ENCODE measurements at regions not wholly inside any gene's neighbourhood (a gene's known extent, or its start where the extent isn't known, plus 50 kb on each side); places are given as distances from the start of the nearest gene placed in this dataset.
"Not testable (repeated sequence)": the region's sequence is repeated elsewhere in the genome, so short reads cannot be mapped to it uniquely, and the experiment has no call there.

DNA sequence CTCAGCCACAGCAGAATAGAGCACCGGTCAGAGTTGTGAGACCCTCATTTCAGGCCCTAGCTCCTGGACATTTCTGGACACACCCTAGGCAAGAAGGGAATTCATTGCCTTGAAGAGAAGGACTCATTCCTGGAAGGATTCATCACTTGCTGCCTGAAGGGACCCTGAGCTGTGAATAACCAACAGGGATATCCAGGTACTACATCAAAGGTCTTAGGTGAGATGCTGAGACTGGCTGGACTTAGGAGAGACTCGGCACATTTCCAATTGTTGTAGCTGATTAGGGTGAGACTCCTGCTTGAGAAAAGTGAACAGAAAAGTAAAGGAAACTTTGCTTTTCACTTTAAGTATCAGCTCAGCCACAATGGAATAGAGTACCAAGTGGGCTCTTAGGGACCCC is 208.1 kb upstream of the CDKN2B start:
- DNase-seq (ENCODE audit: low read depth in 2 of 2) = no peak

DNA sequence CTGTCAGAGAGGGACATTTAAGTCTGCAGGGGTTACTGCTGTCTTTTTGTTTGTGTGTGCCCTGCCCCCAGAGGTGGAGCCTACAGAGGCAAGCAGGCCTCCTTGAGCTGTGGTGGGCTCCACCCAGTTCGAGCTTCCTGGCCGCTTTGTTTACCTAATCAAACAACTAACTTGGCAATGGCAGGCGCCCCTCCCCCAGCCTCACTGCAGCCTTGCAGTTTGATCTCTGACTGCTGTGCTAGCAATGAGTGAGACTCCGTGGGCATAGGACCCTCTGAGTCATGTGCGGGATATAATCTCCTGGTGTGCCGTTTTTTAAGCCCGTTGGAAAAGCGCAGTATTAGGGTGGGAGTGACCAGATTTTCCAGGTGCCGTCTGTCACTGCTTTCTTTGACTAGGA is 216.8 kb upstream of the CDKN2B start:
- DNase-seq (ENCODE audit: low read depth in 2 of 2) = not testable (repeated sequence)

DNA sequence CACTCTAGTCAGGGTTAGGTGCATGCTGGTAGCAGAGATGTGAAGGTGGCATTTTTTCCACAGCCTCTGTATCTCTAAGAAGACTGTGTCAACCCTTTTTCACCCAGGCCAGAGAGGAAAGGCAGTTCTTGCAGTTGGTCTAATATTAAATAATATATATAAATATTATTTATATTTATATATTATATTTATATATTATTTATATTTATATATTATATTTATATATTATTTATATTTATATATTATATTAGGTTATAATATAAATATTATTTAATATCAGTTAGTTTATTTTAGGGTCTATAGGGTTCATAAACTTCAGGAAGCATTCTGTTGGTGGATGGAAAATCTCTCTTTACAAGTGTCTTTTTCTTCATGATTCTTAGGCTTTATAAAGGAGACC is 218.6 kb upstream of the DMRTA1 start:
- DNase-seq (ENCODE audit: low read depth in 2 of 2) = no peak

DNA sequence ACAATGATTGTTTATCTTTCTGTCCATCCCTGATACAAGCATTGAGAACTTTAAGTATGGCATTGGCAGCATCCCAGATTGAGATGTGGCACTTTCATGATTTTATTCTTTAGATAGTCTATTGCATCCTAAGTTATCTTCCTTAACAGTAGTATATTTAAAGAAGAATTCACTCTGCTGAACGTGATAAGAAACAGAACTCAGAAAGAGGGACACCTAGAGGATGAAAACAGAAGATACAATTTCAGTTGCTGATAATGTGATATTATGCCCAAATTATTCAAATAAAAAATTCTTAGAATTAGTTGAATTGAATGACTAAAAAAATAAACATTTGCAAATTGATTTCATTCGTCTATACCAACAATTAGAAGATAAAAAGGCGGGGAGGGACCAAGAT is 218.1 kb upstream of the DMRTA1 start:
- no peak for DNase-seq (ENCODE audit: low read depth in 2 of 2)

DNA sequence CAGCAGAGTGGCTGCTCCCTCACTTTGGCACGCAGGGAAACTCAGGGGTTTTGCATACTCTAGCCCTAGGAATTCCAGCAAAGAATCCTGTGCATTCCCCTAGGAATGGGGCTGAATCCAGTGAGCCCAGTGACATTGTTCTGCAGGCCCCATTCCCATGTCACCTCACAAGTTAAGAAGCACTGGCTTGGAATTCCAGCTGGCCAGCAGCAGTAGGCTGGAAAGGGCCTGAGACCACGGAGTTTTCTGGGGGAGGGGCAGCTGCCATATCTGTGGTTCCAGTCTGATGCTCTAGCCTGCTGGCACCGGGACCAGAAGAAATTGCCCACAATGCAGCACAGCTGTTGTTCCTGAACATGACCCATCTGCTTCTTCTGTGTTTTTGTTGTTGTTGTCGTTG is 217.6 kb upstream of the DMRTA1 start:
- DNase-seq (ENCODE audit: low read depth in 2 of 2) = no peak

DNA sequence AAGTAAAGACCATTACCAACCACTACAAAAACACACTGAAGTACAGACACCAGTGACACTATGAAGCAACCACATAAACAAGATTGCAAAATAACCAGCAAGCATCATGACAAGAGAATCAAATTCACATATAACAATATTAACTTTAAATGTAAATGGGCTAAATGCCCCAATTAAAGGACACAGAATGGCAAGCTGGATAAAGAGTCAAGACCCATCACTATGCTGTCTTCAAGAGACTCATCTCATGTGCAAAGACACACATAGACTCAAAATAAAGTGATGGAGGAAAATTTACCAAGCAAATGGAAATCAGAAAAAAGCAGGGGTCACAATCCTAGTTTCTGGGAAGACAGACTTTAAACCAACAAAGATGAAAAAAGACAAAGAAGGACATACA is 215.3 kb upstream of the DMRTA1 start:
- not testable (repeated sequence) for DNase-seq (ENCODE audit: low read depth in 2 of 2)

DNA sequence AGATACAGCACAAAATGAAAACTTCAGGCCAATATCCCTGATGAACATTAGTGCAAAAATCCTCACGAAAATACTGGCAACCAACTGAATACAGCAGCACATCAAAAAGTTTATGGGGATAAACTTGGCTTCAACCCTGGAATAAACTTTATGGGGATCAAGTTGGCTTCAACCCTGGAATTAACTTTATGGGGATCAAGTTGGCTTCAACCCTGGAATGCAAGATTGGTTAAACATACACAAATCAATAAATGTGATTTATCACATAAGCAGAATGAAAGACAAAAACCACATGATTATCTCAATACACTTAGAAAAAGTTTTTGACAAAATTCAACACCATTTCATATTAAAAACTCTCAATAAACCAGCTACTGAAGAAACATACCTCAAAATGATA is 213.7 kb upstream of the DMRTA1 start:
- no peak for DNase-seq (ENCODE audit: low read depth in 2 of 2)

DNA sequence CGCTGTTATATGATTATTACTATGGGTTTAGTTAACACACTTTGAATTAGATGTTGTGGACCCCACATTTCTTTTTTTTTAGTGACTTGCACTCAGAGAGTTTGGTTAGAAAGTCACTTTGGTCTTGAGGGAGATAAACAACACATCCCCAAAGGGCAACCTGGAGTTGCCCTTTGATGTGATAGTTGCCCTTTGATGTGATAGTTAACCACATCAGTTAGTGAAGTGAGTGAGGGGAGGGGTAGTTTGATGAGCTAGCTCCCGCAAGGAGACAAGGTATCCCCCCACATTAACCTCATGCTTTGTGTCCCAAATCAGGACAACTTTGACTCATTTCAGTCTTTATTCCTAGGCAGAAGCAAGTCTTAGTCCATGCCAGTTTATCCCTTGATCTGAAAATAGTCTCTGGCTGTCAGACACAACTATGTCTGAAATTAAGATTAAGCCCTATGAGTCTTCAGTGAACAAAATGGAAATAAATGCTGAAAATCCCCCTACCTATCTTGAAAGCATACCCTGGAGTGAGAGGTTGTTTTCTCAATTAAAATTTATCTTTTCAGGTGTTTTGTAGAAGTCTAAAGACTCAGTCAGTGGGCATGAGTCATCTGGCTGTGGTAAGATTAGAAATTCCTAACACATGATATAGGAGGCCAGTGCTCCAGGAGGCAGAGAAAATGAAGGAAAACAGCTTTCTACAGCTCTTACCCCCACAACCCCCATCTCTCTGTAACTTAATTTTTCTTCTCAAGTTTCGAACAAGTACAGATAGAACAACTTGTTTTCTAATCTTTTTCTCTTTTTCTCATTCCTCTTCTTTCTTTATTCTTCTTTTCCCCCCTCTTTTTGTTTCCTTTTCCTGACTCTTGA is 208.9 kb upstream of the DMRTA1 start:
- no peak for DNase-seq (ENCODE audit: low read depth in 2 of 2)

DNA sequence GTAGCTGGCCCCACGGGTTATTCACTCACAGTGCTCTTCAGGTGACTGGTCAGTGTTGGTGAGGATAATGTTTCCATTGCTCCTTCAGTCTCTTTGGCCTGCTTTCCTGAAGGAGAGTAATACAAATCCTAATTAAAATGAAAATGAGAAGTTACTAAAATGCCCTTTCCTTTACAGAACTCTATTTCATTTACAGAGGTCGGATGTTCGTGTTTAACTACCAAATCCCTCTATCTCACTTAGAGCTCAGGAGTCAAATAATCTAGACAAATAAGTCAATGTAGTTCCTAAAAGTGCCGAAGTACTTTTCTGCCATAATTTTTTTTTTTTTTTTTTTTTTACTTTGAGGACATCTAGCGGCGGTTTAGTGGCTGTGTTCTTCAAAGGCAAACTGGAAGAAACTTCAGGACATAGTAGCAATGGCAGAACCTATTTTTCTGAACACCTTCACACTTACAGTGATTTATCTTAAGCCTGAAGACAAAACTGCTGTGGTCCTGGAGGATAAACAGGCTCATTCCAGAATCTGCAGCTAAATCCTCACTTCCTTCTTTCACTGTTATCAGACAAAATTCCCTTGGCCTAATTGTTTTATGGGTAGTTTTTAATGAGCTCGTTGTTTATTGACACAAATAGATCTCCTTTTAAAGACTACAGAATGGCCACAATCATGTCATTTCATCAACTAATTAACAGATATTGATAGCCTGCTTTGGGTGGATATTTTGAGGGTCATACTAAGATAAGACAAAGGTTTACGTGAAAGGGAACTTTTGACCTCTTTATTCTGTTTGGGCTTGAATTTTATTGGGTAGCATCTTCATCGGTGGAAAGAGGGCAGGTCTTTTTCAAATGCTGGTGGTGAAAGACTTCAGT is 207.6 kb upstream of the DMRTA1 start:
- DNase-seq (ENCODE audit: low read depth in 2 of 2) = no peak

DNA sequence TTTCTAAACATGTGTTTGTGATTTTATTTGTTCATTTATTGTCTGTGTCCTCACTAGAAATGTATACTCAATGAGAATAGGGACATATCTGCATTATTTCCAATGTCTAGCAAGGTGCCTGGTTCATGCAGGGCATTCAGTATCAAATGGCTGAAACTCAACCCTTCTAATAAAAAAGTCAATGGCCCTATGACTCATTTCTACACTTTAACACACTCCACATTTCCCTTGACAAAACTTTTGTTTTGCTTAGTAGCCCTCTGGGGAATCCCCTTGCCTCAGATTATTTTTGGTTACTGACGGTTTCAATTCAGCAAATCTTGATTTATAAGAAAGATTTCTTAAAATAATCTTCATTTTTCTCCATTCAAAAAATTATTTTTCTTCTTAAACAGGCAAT is 206.0 kb upstream of the DMRTA1 start:
- DNase-seq (ENCODE audit: low read depth in 2 of 2) = no peak

DNA sequence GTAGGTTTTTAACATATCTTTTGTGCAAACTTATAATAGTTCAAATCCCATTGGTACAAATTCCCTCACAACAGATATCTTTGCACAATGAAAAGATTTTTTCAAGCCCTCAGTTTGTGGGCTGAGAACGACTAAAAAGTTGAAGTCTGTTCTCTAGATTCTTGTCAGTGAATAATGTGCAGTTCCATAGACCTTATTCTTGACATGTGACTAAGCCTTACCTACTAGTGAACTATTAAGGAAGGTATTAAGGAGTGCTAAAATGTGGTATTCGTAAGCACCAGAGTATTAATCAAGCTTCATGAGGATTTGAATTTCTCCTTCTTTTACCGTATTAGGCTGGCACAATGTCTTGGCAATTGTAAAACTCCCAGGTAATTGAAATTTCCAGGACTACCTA is 205.6 kb upstream of the DMRTA1 start:
- DNase-seq (ENCODE audit: low read depth in 2 of 2) = no peak

DNA sequence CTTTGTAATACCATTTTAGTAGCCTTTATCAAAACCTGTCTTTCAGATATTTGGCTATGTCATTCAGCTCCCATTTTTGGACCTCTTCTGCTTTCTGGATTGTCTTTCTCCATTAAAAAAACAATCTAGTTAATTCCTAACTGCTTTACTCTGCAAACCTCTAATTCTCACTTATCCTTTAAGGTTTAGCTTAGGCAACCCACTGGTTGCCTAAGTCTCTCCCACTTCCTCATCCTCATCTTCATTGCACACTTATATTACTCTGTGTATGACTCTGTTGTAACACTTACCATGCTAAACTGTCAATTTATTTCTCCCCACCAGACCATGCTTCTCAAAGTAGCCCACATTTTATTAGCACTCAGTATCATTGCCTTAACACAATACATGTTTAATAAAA is 205.0 kb upstream of the DMRTA1 start:
- DNase-seq (ENCODE audit: low read depth in 2 of 2) = no peak

DNA sequence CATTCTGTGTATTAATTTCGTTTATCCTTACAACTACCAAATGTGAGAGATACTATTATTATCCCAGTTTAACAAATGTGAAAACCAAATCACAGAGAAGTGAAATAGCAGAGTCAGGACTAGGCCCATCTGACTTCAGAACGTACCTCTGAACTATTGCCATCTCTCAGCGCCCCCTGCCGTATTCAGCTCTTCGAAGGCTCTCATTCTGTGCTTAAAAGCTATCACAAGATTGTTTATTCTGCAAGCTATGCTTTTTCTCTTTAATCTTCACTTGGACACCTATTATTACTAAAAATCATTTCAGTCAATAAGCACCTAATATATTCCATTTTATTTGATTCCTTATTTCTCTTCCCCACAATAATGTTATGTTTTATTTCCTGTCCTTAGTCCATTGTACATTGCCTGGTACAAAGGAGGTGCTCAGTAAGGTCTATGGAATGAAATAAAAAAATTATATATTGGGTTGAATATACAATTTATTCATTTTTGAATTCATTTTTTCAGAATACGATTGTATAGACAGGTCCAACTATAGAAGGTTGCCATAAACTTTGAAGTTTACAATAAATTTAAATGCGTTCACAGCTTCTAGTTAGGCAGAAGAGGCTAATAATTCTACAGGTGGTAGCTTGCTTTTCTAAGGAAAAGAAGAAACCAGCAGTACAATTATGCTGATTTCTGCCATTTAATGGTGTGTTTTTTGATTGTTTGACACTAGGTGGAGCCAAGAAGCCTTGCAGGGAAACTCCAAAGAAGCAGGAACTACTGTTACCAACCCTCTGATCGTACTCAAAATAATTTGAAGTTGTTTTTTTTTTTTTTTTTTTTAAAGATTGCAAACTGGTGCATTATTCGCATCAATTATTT is 202.2 kb upstream of the DMRTA1 start:
- no peak for DNase-seq (ENCODE audit: low read depth in 2 of 2)

DNA sequence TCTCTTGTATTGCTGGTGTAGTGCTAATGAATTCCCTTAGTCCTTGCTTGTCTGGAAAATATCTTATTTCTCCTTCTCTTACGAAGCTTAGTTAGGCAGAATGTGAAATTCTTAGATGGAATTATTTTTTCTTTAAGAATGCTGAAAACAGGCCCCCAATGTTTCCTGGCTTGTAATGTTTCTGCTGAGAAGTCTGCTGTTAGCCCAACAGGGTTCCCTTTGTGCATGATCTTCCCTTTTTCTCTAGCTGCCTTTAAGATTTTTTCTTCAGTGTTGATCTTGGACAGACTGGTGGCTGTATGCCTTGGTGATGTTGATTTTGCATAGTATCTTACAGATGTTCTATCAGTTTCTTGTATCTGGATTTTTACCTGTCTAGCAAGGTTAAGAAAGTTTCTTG is 191.3 kb upstream of the DMRTA1 start:
- no peak for DNase-seq (ENCODE audit: low read depth in 2 of 2)

DNA sequence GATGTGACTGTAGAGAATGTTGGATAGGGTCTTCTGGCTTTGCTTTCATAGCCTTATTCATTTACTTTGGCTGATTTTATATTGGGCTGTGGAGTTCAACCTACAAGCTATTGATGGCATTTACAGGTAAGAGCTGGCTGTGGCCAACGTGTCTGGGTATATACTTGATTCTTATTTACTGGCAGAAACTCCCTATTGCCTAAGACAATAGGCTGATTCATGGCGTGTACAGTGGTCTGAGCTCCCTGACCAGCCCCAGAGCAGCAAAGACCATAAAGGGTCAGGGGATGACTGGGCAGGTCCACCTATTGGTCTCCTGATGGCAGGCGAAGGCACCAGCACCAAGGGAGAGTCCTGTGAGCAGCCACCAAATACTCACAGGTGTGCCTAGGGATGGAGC is 190.2 kb upstream of the DMRTA1 start:
- DNase-seq (ENCODE audit: low read depth in 2 of 2) = no peak

DNA sequence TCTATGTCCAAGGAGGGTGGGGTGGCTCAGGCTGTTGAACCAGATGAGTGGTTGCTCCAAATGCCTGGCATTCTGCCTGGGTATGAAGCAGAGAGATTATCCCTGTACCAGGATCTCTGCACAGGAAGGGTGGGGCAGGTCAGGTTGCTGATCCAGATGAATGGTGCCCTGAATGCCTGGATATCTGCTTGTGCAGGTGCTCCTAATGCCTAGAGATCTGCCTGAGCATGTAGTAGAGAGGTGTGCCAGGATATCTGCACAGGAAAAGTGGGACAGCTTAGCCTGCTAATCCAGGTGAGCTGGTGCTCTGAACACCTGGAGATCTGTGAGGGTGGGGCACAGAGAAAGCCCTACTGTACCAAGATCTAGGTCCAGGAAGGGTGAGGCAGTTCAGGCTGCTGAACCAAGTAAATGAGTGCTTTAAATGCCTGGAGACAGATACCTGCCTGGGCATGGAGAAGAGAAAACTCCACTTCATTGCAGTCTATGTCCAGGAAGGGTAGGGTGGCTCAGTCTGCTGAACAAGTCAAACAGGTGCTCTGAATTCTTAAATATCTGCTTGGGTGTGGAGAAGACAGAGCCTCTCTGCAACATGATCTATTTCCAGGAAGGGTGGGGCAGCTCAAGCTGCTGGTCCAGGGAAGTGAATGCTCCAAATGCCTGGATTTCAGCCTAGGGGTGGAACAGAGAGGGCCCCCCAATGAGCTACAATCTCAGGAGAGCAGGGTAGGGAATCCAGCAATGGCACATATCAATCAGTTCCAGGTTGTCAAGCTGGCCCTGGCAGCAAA is 189.4 kb upstream of the DMRTA1 start:
- no peak for DNase-seq (ENCODE audit: low read depth in 2 of 2)

DNA sequence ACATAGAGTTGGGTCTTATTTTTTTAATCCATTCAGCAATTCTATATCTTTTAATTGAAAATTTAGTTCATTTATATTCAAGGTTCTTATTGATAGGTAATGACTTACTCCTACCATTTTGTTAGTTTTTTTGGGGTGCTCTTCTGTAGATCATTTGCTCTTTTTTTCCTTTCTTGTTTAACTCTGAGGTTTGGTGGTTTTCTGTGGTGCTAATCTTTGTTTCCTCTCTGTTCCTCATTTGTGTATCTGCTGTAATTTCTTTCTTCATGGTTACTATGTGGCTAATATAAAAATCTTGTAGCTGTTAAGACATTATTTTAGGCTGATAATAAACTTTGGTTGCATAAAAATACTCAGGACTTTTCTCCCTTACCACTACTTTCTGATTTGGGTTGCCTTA is 181.6 kb upstream of the DMRTA1 start:
- DNase-seq (ENCODE audit: low read depth in 2 of 2) = no peak

DNA sequence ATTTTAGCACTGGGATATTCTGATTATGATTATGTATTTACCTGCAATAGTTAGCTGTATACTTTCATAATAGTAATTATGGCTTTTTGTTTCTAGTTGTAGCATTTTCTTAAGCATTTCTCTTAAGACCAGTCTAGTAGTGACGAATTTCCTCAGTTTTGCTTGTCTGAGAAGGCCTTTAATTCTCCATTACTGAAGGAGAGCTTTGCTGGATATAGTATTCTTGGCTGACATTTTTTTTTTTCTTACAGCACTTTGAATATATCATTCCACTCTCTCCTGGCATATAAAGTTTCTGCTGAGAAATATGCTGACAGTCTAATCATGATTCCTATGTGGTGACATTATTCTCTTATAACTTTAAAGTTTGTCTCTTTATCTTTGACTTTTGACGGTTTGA is 181.1 kb upstream of the DMRTA1 start:
- DNase-seq (ENCODE audit: low read depth in 2 of 2) = no peak

DNA sequence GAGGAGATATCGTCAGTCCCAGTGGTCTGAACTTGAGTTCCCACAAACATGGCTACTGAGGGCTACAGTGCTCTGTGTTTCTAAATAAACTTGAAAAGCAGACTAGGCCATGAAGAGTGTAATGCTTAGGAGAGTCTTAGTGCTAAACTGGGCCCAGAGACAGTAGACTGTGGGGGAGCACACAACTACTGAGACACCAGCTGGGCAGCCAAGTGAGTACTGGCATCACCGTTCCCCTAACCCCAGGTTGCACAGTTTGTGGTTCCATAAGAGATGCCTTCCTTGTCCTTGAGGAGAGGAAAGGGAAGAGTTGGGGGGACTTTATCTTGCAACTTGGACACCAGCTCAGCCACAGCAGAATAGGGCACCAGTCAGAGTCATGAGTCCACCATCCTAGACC is 172.1 kb upstream of the DMRTA1 start:
- no peak for DNase-seq (ENCODE audit: low read depth in 2 of 2)

DNA sequence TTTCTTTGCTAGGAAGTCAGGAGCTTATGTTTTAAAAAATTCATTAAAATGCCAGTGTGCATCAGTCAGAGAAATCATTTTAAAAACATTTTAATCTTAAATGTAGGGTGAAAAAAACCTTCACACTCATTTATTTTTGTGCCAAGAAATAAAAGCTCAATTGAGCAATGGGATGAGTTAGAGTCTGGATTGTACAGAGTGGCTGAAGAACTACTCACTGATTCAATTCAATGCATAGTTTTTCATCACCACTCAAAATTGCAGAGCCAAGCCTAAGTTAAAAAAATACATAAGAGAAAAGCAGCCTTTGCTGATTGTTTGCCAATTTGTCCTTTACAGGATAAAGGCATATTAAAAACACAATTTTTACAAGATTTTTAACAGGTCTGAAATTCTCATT is 168.2 kb upstream of the DMRTA1 start:
- no peak for DNase-seq (ENCODE audit: low read depth in 2 of 2)

DNA sequence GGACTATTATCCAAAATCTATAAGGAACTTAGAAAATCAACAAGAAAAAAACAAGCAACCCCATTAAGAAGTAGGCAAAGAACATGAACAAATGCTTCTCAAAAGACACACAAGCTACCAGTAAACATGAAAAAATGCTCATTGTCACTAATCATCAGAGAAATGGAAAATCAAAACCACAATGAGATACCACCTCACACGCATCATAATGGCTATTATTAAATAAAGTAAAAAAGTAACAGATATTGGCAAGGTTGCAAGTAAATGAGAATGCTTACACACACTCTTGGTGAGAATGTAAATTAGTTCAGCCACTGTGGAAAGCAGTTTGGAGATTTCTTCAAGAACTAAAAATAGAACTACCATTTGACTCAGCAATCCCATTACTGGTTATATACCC is 167.0 kb upstream of the DMRTA1 start:
- DNase-seq (ENCODE audit: low read depth in 2 of 2) = no peak
